BJ (cell line): ENCODE measurements at regions not wholly inside any gene's neighbourhood (a gene's known extent, or its start where the extent isn't known, plus 50 kb on each side); places are given as distances from the start of the nearest gene placed in this dataset.

ENCODE experiments used
- CTCF ChIA-PET: fragments of 350-600 bp; formaldehyde crosslinking; extraction: SDS; loops from one replicate; lab custom pipeline; 2021; ENCODE audit warnings: antibody characterized with exemption, inconsistent platforms; lab: Yijun Ruan, JAX
- POLR2A ChIA-PET: fragments of 300-600 bp; sonication (Branson Sonifier 250); formaldehyde crosslinking; extraction: SDS; loops from one replicate; lab custom pipeline; 2021; ENCODE audit warnings: antibody characterized with exemption; lab: Charles Lee
- DNase-seq: peaks from one replicate; pipeline ENCODE4 v3.0.0-alpha.2; 2011; ENCODE audit warnings: low read depth
- H3K27me3 ChIP-seq: 2 replicates; pipeline ENCODE4 v1.6.0; 2011; ENCODE audit warnings: low read length; ENCODE audit not compliant: control insufficient read depth, insufficient read depth
- H3K36me3 ChIP-seq: 2 replicates; pipeline ENCODE4 v1.5.1; 2011; ENCODE audit warnings: low read length; ENCODE audit not compliant: control insufficient read depth, insufficient read depth
- H3K4me3 ChIP-seq: 2 replicates; pipeline ENCODE4 v1.5.1; 2011; ENCODE audit warnings: low read depth, mild to moderate bottlenecking, control low read depth, low read length
- CTCF ChIP-seq: IDR thresholded peaks from 2 replicates; pipeline ENCODE4 v1.5.1; 2011; ENCODE audit warnings: low read depth, mild to moderate bottlenecking, control low read depth, inconsistent platforms, low read length, moderate library complexity; ENCODE audit not compliant: insufficient read depth

- H3K27me3 ChIP-seq, result no peaks in the 10 kb centered on the region
- TF ChIP-seq CTCF, result no peak
- no peak overlapping the region for H3K4me3 ChIP-seq
- ChIA-PET CTCF (interaction anchor here (0.6 kb wide), 2 partner anchors 107 to 307 kb away, joined by 3 to 4 read pairs; no protein-coding TSS in a partner anchor), POLR2A (no interaction called here)
- no peak for DNase-seq
- no peaks in the 10 kb centered on the region for H3K36me3 ChIP-seq
Measured at GRCh38 chr14:86613786-86614185, 1083.8 kb downstream of the FLRT2 start.

- Histone ChIP-seq H3K4me3 (no peak overlapping the region), H3K27me3 (no peaks in the 10 kb centered on the region), H3K36me3 (no peaks in the 10 kb centered on the region)
- no peak for DNase-seq
- ChIA-PET POLR2A (no interaction called here), CTCF (interaction anchor here (0.6 kb wide), 2 partner anchors 107 to 307 kb away, joined by 3 to 4 read pairs; no protein-coding TSS in a partner anchor)
- TF ChIP-seq CTCF, result no peak
Measured at GRCh38 chr14:86613126-86613525, 1083.2 kb downstream of the FLRT2 start.

- ChIA-PET CTCF (no interaction called here), POLR2A (no interaction called here)
- H3K36me3 ChIP-seq, result no peaks in the 10 kb centered on the region
- no peak for DNase-seq
- TF ChIP-seq CTCF, result no peak
- no peak overlapping the region for H3K4me3 ChIP-seq
- no peaks in the 10 kb centered on the region for H3K27me3 ChIP-seq
Measured at GRCh38 chr14:86604561-86604960, 1074.6 kb downstream of the FLRT2 start.

DNA sequence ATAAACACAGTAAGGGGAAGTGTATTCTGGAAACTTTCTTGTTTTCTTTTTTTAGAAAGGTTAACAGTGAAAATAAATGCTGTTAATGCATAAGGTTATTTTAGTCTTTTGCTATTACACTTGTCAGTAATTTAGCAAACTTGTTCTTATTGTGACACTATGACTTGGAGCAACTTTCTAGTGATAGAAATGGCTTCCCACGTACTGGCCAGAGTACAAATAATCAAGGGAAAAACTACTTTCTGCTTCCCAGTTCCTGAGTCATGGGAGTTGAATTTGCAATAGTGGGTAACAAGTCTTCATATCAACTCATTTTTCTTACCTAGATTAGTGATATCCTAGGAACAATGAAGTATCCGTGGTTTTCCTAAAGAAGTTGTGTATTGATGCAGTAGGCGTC is 1072.3 kb downstream of the FLRT2 start:
- POLR2A ChIA-PET, result no interaction called here
- no peak for DNase-seq
- CTCF ChIA-PET, result no interaction called here
- H3K27me3 ChIP-seq, result no peaks in the 10 kb centered on the region
- TF ChIP-seq CTCF, result no peak
- H3K36me3 ChIP-seq, result no peaks in the 10 kb centered on the region
- no peak overlapping the region for H3K4me3 ChIP-seq

DNA sequence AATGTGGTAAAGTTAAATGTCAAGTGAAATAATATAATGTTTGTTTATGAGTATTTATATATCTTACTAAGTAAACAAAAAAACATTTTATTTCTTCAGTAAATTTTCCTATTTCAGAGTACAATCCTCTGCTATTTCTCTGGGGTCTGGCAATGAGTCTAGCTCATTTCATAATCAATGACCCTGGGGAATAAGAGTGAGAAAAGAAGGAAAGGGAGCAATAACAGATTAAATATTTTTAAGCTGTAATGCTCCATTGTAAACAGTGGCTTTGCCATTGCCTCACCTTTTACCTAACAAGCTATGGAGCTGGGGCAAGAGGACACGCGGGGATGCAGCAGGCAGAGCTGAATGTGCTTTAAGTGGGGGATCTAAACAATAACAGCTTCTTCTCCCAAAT is 1071.9 kb downstream of the FLRT2 start:
- CTCF ChIA-PET, result no interaction called here
- no peaks in the 10 kb centered on the region for H3K27me3 ChIP-seq
- no peak for TF ChIP-seq CTCF
- H3K36me3 ChIP-seq, result no peaks in the 10 kb centered on the region
- no peak for DNase-seq
- no peak overlapping the region for H3K4me3 ChIP-seq
- POLR2A ChIA-PET, result no interaction called here
